T1000 (cell line): ENCODE measurements at regions not wholly inside any gene's neighbourhood (a gene's known extent, or its start where the extent isn't known, plus 50 kb on each side); places are given as distances from the start of the nearest gene placed in this dataset.

ENCODE experiments used
- DNase-seq: peaks from one replicate; lab custom pipeline; 2025; ENCODE audit warnings: mixed read lengths; lab: John Stamatoyannopoulos, UW

DNA sequence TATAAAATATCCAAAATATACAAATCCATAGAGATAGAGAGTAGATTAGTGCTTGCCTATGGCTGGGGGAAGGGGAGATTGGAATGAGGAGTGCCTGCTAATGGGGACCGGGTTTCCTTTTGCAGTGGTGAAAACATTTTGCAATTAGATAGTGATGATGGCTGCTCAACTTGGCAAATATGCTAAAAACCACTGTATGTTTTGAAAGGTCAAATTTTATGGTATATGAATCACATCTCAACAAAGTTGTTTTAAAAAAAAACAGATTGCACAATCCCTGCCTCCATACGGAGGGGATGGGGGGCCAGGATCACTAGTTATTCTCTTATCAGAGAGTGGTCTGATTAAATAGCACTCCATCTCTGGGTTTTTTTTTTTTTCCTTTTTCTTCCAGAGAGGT is 76.9 kb upstream of the RIPOR2 start:
- no peak for DNase-seq

DNA sequence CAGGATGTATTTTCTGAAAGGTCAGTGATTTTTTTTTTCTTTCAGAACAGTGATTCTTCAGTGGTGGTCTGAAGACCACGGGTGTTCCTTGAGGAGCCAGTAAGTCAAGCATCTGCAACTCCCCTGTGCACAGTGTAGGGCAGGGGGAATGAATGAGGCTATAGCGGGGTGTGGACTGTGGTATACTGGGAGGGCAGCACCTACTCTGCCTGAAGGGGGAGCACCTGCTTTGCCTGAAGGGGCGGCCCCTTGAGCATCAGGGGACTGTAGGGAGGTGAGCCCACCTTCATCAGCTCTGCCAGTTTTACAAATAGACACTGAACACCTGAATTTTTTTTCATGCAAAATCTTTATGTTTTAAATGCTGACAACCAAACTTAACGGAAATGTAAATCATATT is 77.5 kb upstream of the RIPOR2 start:
- DNase-seq = no peak

DNA sequence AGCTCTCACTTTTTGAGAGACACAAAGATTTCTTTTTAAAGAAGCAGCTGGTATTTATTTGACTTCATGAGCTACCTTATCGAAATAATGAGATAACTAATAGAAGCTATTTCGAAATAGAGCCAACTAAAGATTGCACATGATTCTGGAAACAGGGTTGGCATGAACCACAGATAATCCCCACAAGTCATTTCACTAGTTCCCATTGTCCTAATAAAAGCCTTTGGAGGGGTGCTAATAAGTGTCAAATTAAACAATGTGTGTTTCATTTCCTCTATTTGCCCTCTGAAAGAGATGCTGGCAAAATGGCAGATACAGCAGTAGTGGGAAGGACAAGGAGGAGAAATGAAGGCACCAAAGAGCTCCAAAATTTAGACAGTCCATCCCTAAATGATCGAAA is 78.6 kb upstream of the RIPOR2 start:
- DNase-seq = no peak

DNA sequence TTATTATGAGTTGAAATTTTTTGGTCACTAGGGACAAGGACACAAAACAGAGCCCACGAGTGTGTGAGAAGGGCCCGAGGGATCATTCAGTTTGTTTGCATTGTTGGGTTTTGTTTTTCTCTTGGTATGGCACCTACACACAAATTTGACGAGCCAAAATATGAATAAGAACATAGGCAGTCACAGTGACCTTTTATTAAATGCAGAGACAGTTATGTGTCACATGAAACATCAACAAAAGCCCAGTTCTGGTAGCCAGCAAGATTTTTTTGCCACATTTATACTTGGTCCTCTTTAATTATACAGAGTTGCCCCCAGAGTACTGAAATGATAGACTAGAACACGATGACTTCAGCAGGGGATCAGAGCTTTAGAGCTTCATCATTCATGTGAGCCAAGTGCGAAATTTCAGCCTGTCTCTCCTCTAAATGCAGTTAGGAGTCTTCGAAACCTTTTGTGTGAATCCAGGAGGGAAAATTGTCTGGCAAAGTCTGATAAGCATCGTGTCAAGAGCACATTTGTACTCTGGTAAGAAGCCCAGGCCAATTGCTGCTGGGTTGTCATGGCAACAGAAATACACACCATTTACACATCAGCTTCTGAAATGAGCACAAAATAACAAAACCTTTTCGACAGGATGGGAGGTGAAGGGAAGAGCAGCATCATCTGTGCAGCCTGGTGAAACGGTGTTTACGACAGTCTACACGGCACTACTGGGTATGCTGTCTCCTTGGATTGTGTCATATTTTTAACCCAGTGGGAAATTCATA is 79.2 kb upstream of the RIPOR2 start:
- no peak for DNase-seq

DNA sequence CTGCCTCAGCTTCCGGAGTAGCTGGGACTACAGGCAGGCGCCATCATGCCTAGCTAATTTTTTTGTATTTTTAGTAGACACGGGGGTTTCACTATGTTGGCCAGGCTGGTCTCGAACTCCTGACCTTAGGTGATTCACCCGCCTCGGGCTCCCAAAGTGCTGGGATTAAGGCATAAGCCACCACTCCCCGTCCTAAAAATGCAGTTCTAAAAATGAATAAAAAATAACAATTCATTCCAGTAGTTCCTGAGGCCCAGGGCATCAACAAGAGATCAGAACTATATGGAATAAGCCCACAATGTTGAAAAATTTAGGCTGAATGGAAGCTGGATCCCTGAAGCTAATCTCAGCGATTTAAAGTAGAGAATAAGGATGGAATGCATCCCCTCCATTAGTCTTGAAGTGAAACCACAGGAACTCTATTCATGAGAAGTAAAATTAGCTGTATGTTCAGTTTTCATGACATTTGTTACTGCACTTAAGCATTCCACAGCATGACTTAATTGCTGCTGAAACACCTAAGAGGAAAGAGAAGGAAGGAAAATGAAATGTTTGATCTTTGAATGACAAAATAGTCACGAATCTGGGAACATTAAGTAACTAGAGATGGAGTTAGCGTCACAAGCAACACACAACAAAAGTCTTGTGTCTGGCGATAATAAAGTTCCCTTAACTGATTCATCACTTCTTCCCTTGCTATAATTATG is 80.4 kb upstream of the RIPOR2 start:
- no peak for DNase-seq

DNA sequence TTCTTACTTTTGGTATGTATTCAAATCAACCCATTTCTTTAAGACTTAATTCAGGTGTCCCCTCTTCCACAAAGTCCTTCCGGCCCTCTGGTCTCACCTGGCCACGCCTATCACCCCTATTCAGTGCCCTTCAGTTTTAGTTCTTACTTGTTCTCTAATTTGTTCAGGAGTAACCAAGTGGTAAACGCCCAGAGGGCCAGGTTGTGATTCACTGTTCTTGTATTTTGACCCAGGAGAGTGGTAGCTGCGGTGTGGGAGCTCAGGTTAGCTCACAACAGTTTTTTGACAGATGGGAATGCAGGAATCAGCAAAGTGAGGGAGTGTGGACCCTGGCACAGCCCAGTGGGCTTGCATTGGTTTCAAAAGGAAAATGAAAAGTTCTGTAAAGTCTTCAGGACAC is 81.7 kb upstream of the RIPOR2 start:
- no peak for DNase-seq

DNA sequence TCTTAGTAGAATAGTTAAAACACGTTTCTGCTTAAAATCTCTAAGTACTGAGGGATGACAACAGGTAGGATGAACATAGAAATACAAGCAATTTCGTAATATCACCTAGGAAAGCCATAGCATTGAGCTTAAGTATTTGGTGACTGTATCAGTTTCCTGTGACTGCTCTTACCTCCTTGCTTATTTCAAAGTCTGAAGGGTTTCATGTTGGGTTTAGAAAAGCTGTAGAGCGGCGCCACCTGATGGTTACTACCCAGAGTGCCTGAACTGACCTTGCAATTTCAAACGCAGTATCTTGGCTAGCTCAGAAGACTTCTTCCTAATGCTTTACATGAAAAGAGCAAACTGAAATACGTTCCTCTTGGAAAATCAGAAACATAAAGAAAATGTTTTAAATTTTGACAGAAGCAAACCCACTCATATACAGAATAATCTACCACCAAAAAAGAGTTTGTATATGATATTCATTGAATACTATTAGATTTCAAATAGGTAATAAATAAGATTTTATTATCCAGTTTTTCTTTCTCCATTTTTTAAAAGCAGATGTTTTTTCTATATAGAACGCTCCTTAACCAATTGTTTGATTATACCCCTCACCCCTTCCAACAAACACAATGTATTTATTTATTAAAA is 82.3 kb upstream of the RIPOR2 start:
- no peak for DNase-seq

DNA sequence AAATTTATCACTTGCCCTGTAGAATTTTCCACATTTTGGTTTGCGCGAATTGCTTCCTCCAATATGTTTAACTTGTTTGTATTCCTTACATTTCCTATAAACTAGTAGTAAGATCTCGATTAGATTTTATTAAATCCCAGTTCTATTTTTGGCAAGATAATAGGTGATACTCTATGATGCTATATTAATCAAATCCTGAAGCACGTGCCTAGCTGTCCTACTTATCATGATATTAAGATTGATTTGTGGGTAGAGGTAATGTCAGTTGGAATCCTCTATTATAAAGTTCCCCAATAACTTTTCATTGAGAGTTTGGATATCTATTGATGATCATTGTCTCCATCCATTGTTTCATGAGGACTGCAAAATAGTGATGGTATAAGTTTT is 82.8 kb upstream of the RIPOR2 start:
- no peak for DNase-seq

DNA sequence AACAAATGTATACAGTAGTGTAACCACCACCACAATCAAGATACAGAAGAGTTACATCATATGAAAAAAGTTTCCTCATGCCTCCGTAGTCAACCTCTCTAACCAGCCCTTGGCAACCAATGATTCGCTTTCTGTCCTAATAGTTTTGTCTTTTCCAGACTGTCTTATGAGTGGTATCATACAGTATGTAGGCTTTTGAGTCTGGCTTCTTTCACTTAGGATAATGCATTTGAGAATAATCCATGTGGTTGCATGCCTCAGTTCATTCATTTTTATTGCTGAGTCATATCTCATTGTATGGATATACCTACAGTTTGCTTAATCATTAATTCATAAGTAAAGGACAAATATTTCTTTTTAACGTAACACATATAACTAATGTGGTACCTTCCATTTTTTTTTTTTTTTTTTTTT is 86.4 kb upstream of the RIPOR2 start:
- no peak for DNase-seq

DNA sequence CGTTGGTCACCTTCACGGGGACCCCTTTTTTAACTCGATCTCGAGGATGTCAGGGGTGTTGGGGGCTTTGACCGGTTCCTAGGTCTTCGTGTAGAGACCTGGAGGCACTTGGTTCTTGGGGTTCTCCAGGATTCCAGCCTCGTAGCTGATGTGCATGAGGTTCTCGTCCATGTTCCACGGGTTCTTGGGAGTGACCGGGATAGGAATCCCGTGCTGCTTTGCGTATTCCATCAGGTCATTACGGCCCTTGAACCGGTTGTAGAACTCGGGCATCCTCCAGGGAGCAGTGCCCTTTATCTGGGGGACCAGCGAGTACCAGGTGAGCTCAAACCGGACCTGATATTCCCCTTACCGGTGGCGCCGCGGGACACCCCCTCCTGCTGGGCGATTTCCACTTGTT is 88.0 kb upstream of the RIPOR2 start:
- no peak for DNase-seq

DNA sequence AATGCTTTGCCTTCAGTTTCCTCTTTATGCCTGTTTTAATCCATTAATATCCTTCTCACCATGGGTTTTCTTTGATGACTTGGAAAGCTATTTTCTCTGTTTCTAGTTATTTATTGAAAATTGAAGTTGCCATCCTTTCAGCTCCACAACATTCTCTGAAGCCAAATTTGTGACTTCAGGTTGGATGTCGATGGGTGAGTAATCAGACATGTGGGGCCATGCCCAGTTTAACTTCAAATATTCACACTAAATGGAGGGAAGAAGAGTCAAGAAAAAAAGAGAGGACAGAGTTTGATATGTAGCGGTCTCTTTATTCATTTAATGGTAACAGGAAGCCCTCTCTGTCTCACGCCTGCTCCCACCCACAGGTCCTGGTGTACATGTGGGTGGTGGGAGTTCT is 89.1 kb upstream of the RIPOR2 start:
- no peak for DNase-seq

DNA sequence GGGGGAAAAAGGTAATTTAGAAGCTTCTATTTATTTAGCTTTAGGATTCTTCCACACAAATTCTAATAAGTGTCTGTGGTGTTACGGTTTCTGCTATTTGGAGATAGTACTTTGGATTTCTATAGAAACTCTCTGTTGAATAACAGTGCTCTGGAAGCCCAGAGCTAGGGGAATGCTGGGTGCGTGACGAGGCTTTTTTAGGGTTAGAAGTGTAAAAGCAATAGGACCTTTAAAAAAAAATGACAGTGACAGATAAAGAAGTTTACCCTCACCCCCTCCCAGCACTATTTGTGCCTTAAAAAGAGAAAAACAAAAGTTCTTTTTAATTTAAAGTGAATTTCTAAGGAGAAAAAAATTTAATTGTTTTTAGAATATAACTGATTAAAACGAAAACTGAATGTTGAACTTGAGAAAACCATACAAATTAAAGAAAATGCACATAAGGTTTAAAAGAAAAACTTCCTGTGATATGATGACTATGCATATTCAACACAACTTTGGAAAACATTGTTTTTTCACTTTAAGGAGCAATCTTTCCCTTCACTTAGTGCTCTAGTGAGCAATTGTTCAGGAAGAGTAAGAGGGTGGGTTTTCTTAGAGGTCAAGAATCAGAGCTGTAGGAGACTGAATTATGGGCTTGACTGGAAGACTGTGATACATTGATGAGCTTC is 89.6 kb upstream of the RIPOR2 start:
- DNase-seq = no peak

DNA sequence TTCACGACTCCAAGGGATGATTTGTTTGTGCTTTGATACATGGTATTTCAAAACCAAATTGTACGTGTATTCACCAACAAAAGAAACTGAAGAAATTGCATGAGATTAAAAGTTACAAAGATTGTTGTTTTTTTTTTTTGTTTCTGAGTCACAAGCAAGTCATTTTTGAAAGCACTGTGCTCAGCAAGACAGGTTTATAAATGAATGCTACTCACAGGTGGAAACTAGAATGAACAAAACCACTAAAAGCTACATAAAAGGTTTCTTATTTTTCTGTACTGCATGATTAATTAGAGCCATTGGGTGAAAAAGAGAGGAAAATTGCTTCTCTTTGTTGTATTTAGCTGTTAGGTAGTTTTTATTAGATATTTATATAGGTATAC is 90.2 kb upstream of the RIPOR2 start:
- DNase-seq = no peak

DNA sequence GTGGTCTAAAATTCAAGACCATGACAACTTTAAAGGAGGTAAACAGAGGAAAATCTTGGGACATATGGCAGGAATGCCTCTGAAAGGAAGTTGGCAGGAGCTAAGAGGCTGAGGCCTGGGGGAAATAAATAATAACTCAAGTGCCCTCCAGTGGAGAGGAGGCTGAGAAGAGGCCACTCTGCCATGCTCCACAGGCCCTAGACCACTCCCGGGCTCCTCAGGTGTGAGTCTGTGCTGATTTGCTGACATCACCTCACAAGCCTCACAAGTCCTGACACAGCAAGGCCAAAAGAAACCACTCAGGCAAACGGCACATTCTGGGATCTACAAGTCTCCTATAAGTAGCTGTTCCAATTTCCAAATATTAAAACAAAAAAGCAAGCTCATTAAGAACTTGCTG is 91.0 kb upstream of the RIPOR2 start:
- DNase-seq = no peak

DNA sequence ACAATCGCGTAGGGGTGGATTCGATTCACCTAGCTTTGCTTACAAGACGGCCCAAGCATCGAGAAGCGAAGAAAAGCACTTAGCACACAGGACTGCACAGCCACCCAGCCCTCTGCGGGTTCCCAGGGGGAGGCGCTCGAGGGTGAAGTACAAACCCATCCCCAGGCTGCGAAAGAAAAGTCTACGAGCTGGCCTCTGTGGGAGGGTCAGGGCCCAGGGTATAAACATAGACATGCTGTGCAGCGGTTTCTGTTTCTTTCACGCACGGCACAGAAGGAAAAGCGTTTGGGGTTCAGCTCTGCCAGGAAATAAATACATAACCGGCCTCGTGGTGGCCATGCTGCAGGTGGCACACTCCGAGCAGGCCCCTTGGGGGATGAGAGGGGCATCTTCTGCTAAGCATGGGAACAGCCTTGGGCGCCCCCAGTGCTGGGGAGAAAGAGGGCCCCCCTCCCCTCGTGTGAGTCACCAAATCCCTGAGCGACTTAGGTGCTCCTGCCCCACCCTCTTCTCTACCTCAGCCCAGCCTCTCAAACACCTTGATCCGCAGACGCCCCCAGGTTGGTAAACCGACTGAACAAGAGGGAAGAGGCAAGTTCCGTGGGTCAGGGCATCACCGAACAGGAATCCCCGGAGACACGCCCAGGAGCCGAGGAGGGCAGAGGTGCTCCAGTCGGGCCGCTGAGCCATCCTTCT is 91.6 kb upstream of the RIPOR2 start:
- DNase-seq = no peak

DNA sequence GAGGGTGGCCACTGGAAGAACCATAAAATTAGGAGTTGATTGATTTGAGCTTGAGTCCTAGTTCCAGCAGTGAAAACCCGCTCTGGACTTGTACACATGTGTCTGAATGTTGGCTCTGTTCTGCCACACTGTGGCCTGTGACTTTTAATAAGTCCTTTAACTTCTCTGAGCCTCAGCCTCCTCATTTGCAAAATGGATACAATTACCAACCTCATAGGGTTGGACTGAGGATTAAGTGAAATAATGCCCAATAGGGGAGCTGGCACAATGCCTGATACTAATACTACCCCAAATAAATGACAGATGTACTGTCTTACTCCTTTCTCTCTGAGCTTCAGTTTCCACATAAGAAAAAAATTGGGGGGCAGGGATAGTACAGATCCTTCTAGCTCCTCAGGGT is 92.6 kb upstream of the RIPOR2 start:
- DNase-seq = no peak

DNA sequence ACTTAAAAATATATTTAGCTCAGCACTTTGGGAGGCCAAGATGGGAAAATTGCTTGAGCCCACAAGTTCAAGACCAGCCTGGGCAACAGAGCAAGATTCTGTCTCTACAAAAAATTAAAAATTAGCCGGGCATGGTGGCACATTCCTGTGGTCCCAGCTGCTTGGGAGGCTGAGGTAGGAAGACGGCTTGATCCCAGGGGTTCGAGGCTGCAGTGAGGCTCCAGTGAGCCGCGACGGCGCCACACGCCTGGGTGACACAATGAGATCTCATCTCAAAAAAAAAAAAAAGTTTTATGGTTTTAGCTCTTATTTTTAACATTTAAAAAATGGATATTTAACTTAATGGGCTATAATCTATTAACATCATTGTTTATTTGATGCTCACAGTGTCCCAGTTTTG is 97.2 kb upstream of the RIPOR2 start:
- no peak for DNase-seq

DNA sequence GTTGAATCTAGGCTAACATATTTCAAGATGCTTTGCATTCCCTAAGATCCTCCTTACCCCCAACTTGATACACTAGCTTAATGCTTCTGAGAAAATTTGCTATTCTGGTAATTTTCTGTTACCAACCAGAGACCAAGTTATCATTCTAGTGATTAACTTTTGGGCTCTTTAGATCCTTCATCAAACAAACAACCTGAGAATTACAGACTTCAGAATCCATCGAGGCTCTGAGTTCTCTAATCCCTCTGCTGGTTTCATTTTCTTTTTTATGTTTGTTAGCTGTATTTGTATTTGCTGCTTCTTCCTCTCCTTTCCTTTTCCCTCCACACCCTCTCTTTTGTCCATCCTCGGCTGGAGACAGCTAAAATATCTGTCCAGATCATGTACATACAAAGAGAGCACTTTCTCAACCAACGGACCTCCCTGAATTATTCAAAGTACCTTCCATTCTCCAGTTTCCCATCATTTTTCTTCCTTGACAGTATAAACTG is 98.7 kb upstream of the RIPOR2 start:
- DNase-seq = no peak

DNA sequence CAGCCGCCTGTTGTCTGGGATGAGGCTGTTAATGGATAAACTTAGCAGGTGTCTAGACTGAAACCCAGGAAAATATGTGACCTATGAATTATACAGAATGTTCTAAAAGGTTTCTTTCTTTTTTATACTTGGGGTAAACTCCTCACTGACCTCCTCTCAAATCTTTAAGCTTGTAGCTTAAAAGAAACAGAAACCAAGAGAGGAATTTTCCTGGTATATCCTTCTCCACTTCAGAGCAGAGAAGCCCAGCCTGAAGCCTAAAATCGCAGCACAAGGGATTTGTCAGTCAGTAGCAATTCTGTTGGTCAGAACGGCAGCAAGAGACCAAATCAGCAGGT is 99.4 kb upstream of the RIPOR2 start:
- no peak for DNase-seq

DNA sequence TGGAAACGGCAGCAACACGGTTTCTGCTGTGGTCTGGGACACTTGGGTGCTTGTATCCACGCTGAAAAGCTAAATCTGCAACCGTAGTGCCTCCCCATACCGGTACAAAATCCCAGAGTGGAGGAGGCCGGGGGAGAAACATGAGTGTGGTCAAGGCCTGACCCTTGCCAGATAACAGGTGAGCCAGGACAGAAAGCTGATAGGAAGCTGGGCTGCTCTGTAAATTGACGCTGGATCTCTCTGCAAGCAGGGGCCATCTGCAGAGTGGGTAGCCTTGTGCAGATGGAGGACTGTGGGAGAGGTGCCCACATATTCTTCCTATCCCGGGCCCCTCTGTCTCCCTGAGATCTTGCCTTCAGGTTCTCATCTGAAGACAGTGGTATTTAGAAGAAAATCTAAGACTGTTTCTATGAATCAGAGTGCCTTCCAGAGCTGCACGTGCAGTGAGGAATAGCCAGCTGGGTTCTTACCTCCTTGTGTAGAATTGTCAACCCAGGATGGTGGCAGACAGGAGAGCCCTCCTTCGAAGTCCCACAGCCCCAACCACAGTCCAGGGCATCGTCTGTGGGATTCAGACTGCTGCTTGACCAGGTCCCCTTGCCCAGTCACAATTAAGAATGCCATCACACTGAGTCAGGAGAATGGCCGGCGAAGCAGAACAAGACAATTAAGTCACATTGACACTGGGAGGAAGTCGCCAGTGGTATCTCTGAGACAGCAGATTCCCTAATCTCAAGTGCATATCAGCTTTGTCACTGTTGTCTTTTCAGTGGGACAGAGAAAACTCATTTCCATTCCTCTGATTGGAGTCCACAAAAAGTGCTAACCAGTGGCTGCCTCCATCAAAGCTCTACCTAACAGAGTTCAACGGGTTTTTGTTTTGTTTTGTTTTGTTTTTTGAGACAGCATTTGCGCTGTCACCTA is 100.0 kb upstream of the RIPOR2 start:
- no peak for DNase-seq

DNA sequence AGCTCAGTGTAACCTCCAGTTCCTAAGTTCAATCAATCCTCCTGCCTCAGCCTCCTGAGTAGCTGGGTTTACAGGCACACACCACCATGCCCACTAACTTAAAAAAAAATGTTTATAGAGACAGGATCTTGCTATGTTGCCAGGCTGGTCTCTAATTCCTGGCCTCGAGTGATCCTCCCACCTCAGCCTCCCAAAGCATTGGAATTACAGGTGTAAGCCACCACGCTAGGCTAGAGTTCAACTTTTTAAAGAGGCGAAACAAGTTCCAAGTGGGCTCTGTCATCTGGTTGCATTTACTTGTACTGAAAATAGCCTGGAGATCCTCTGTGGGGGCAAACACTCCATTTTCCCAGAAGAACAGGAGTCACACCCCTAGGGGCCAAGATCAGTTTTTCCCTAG is 100.7 kb upstream of the RIPOR2 start:
- DNase-seq = no peak
